HepG2 (cell line): ENCODE measurements at regions not wholly inside any gene's neighbourhood (a gene's known extent, or its start where the extent isn't known, plus 50 kb on each side); places are given as distances from the start of the nearest gene placed in this dataset.

Source experiments
- ATAC-seq: fragments of 200-7000 bp; cut with Tn5 transposase; 3 replicates; pipeline ENCODE4 v1.9.1; 2020; ENCODE audit warnings: mild to moderate bottlenecking, moderate library complexity
- BruUV-seq: library from RNA; stranded (reverse); fragments of 400-500 nt; replicated peaks from 2 replicates; lab custom pipeline; 2021; lab: Mats Ljungman, UMichigan
- CTCF ChIA-PET: fragments of 300-600 bp; formaldehyde crosslinking; extraction: SDS; loops from one replicate; lab custom pipeline; 2021; ENCODE audit warnings: low total read pairs, inconsistent platforms, low intra/inter-chr PET ratio; lab: Yijun Ruan, JAX
- POLR2A ChIA-PET: fragments of 350-600 bp; sonication (Branson Sonifier 250); formaldehyde crosslinking; loops from one replicate; lab custom pipeline; 2020; ENCODE audit warnings: antibody characterized with exemption, inconsistent platforms; lab: Yijun Ruan, JAX
- DNase-seq: peaks from one replicate; pipeline ENCODE4 v3.0.0-alpha.2; 2015; ENCODE audit warnings: low spot score
- FAIRE-seq: peaks from 3 replicates; lab custom pipeline; 2011; peaks lifted over from hg19 to GRCh38; lab: Jason Lieb, UNC
- H2AFZ ChIP-seq: one replicate; pipeline ENCODE4 v1.6.1; 2011; ENCODE audit warnings: low read length, inconsistent platforms
- H3K27ac ChIP-seq: fragments of 300-600 bp; 3 replicates; pipeline ENCODE4 v1.8.0; 2011; ENCODE audit warnings: mixed run types, mild to moderate bottlenecking, mixed read lengths, low read length, inconsistent platforms; ENCODE audit not compliant: insufficient read depth; ENCODE audit errors: extremely low read length
- H3K27me3 ChIP-seq, 2 experiments: fragments of 200-600 bp in 1 of 2; 2 replicates in 1 of 2; 3 replicates in 1 of 2; pipeline versions ENCODE4 v1.6.0 to v1.8.0; 2011; ENCODE audit warnings: low read length in 2 of 2, mild to moderate bottlenecking in 2 of 2, moderate library complexity in 2 of 2, inconsistent platforms in 1 of 2; ENCODE audit not compliant: insufficient read depth in 2 of 2, control insufficient read depth in 1 of 2
- H3K36me3 ChIP-seq, 2 experiments: fragments of 200-600 bp in 1 of 2; replicated peaks in 1 of 2; 2 replicates in 1 of 2; 3 replicates in 1 of 2; pipeline versions ENCODE4 v1.5.1 to v1.8.0; 2011; ENCODE audit warnings: low read length in 2 of 2, inconsistent platforms in 1 of 2; ENCODE audit not compliant: insufficient read depth in 2 of 2, control insufficient read depth in 1 of 2
- H3K4me1 ChIP-seq: 2 replicates; pipeline ENCODE4 v1.5.1; 2012; ENCODE audit warnings: low read length, inconsistent platforms; ENCODE audit not compliant: insufficient read depth
- H3K4me2 ChIP-seq: 2 replicates; pipeline ENCODE4 v1.6.0; 2011; ENCODE audit warnings: low read depth, low read length, inconsistent platforms
- H3K4me3 ChIP-seq, 3 experiments: fragments of 200-600 bp in 1 of 3; sonication (generic), shearing (Covaris generic) in 1 of 3; replicated peaks in 1 of 3; 2 replicates each; pipeline ENCODE4 v1.5.1; 2011 to 2016; ENCODE audit warnings: low read length in 3 of 3, inconsistent platforms in 2 of 3, low read depth in 2 of 3, mild to moderate bottlenecking in 2 of 3, control low read depth in 1 of 3, mixed read lengths in 1 of 3; ENCODE audit not compliant: insufficient read depth in 1 of 3
- H3K79me2 ChIP-seq: one replicate; pipeline ENCODE4 v1.6.1; 2011; ENCODE audit warnings: low read length, inconsistent platforms; ENCODE audit not compliant: insufficient read depth
- H3K9ac ChIP-seq: 2 replicates; pipeline ENCODE4 v1.6.0; 2011; ENCODE audit warnings: mild to moderate bottlenecking, low read depth, low read length, inconsistent platforms; ENCODE audit not compliant: insufficient read depth
- H3K9me3 ChIP-seq: 2 replicates; pipeline ENCODE4 v1.5.1; 2012; ENCODE audit warnings: mild to moderate bottlenecking, low read length
- H4K20me1 ChIP-seq: 2 replicates; pipeline ENCODE4 v1.6.0; 2011; ENCODE audit warnings: inconsistent platforms, mild to moderate bottlenecking, low read length, moderate library complexity; ENCODE audit not compliant: insufficient read depth
- ARID5B ChIP-seq: IDR thresholded peaks from 2 replicates; pipeline ENCODE4 v1.4.0; 2020; ENCODE audit warnings: mild to moderate bottlenecking, missing genetic modification reagents
- FOSL1 ChIP-seq: sonication (generic); formaldehyde crosslinking; IDR thresholded peaks from 2 replicates; pipeline ENCODE4 v1.9.0; 2021; ENCODE audit warnings: missing genetic modification reagents, borderline replicate concordance
- HDAC6 ChIP-seq: fragments of 200-600 bp; sonication (generic); IDR thresholded peaks from 2 replicates; pipeline ENCODE4 v1.7.0; 2017; ENCODE audit warnings: mild to moderate bottlenecking, antibody characterized with exemption, low read length, low read depth
- HMGA1 ChIP-seq: sonication (generic); formaldehyde crosslinking; conservative IDR thresholded peaks from 2 replicates; pipeline ENCODE4 v1.4.0; 2020; ENCODE audit warnings: missing genetic modification reagents
- KDM1A ChIP-seq: IDR thresholded peaks from 2 replicates; pipeline ENCODE4 v1.6.1; 2016; ENCODE audit warnings: missing compliant biosample characterization
- PPARG ChIP-seq: conservative IDR thresholded peaks from 2 replicates; pipeline ENCODE4 v1.6.1; 2016; ENCODE audit warnings: missing biosample characterization, missing genetic modification reagents
- SOX6 ChIP-seq, 2 experiments: fragments of 450-650 bp in 1 of 2; sonication (generic) in 1 of 2; formaldehyde crosslinking in 1 of 2; IDR thresholded peaks; 2 replicates each; pipeline versions ENCODE4 v1.4.0 to v1.6.1; 2017 to 2020; ENCODE audit warnings: antibody characterized with exemption in 1 of 2, mild to moderate bottlenecking in 1 of 2, missing genetic modification reagents in 1 of 2
- STAG1 ChIP-seq: sonication (generic); formaldehyde crosslinking; IDR thresholded peaks from 2 replicates; pipeline ENCODE4 v1.4.0; 2020; ENCODE audit warnings: missing genetic modification reagents
- TMF1 ChIP-seq: sonication (generic); formaldehyde crosslinking; IDR thresholded peaks from 2 replicates; pipeline ENCODE4 v1.8.1; 2022; ENCODE audit warnings: low read depth, missing genetic modification reagents
- ZFP37 ChIP-seq: sonication (generic); formaldehyde crosslinking; IDR thresholded peaks from 2 replicates; pipeline ENCODE4 v1.4.0; 2020; ENCODE audit warnings: missing genetic modification reagents, borderline replicate concordance
- ZFX ChIP-seq: sonication (generic); formaldehyde crosslinking; IDR thresholded peaks from 2 replicates; pipeline ENCODE4 v1.4.0; 2020; ENCODE audit warnings: mild to moderate bottlenecking, low read depth, missing genetic modification reagents, moderate library complexity
- ZNF10 ChIP-seq: sonication (generic); formaldehyde crosslinking; IDR thresholded peaks from 2 replicates; pipeline ENCODE4 v1.4.0; 2020; ENCODE audit warnings: mild to moderate bottlenecking, low read depth, missing genetic modification reagents, borderline replicate concordance
- ZNF280D ChIP-seq: sonication (generic); formaldehyde crosslinking; IDR thresholded peaks from 2 replicates; pipeline ENCODE4 v1.5.1; 2020; ENCODE audit warnings: mild to moderate bottlenecking, missing genetic modification reagents
- ZNF574 ChIP-seq: sonication (generic); formaldehyde crosslinking; IDR thresholded peaks from 2 replicates; pipeline ENCODE4 v1.4.0; 2020; ENCODE audit warnings: missing genetic modification reagents
- ZNF597 ChIP-seq: sonication (generic); formaldehyde crosslinking; IDR thresholded peaks from 2 replicates; pipeline ENCODE4 v1.5.0; 2020; ENCODE audit warnings: missing genetic modification reagents
- in situ Hi-C: cut with HindIII; loops from 2 replicates; pipeline ENCODE4 v1.10.0; 2017; ENCODE audit warnings: low pct_unique_long_range_greater_than_20kb; ENCODE audit not compliant: extremely low pct_ligation_motif_present
- intact Hi-C: fragments of 100-400 bp; cut with micrococcal nuclease; formaldehyde crosslinking; loops from one replicate; pipeline ENCODE4 v1.10.0; 2022; ENCODE audit not compliant: unreplicated experiment

- H3K27ac ChIP-seq, result no peak overlapping the region
- ATAC-seq, result no peak
- H3K9me3 ChIP-seq, result no peaks in the 10 kb centered on the region
- H2AFZ ChIP-seq, result no peak overlapping the region
- H3K9ac ChIP-seq, result no peak overlapping the region
- H3K4me3 ChIP-seq, result no peak overlapping the region
- H3K36me3 ChIP-seq, result no peaks in the 10 kb centered on the region
- FAIRE-seq, result no peak
- CTCF ChIA-PET, result no interaction called here
- H4K20me1 ChIP-seq, result no peaks in the 10 kb centered on the region
- POLR2A ChIA-PET, result no interaction called here
- no peaks in the 10 kb centered on the region for H3K4me1 ChIP-seq
- intact Hi-C loops, result no loop called here
- H3K4me2 ChIP-seq, result no peak overlapping the region
- in situ Hi-C loops, result loop anchor here (25.0 kb wide), 1 partner anchor 465 kb away; no protein-coding TSS in a partner anchor
- peaks cover 0 to 3% of the 10 kb centered on the region in 2 experiments; a peak in 2 of 5 replicates for H3K27me3 ChIP-seq
- BruUV-seq, result no TSS peak
- H3K79me2 ChIP-seq, result no peaks in the 10 kb centered on the region
- DNase-seq, result no peak
- no peak for TF ChIP-seq ZFP37 (CRISPR knock-in tag)
- no peak for TF ChIP-seq HMGA1 (CRISPR knock-in tag)
- TF ChIP-seq ZNF574, result no peak
- TF ChIP-seq ARID5B (CRISPR knock-in tag), result no peak
- TF ChIP-seq PPARG (CRISPR knock-in tag), result no peak
- TF ChIP-seq HDAC6, result no peak
- no peak for TF ChIP-seq SOX6 (IDR thresholded peaks at IDR 0.05)
- no peak for TF ChIP-seq SOX6 (CRISPR knock-in tag; IDR thresholded peaks at IDR 0.05)
- no peak for TF ChIP-seq KDM1A (CRISPR knock-in tag)
- TF ChIP-seq ZNF280D (CRISPR knock-in tag), result no peak
- TF ChIP-seq TMF1 (CRISPR knock-in tag), result no peak
- TF ChIP-seq ZNF597 (CRISPR knock-in tag), result no peak
- no peak for TF ChIP-seq FOSL1 (CRISPR knock-in tag)
- TF ChIP-seq ZFX, result no peak
- TF ChIP-seq STAG1 (CRISPR knock-in tag), result no peak
- no peak for TF ChIP-seq ZNF10 (CRISPR knock-in tag)
These were observed 98.3 kb downstream of the AVPR1A start for GRCh38 chr12:63052696-63053095.
